Central memory CD4-positive, alpha-beta T cell (primary cell): ENCODE measurements at regions not wholly inside any gene's neighbourhood (a gene's known extent, or its start where the extent isn't known, plus 50 kb on each side); places are given as distances from the start of the nearest gene placed in this dataset.

ENCODE experiments used
- DNase-seq: peaks from one replicate; pipeline ENCODE4 v3.0.0; 2022

DNA sequence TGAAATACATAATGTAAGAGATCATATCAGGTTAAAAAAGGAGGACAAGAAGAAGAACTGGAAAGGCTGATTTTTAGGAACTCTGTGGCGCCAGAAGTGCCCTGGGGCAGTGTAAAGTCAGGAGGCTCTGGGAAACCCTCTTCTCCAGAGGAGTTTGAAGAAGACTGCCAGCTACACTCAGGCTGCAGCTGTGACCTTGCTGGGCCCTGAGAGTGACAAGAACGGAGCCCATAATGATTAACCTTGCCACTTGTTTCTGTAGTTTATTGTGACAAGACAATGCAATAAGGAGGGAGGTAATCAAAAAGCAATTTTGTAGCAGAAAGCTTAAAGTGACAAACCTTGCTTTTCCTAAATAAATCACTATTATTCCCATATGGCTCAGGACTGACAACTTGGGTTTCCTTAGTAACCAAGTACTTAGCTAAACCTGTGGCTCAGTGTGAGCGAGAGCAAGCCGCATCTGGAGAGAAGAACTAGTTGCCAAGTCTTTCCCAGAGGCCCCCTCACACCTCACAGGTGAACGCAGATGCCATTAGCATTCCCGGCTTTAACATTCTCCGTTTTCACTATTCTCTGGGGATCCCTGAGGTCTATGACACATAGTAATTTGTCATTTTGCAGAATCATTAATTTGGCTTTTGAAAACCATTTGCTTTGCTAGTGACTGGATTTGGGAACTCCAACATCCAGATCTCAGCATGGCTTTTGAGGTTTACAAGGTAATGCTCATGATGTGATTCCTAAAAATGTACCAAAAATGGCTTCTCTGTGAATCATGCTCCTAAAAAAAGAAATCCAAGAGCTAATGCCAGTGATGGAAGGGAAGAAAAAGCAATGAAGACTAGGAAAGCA is 115.9 kb downstream of the OMA1 start:
- DNase-seq: no peak

- DNase-seq: no peak
Observed at GRCh38 chr1:58426918-58427317, 119.6 kb downstream of the OMA1 start.

GRCh38 chr1:58422436-58422835 is 124.1 kb downstream of the OMA1 start:
- no peak for DNase-seq

DNA sequence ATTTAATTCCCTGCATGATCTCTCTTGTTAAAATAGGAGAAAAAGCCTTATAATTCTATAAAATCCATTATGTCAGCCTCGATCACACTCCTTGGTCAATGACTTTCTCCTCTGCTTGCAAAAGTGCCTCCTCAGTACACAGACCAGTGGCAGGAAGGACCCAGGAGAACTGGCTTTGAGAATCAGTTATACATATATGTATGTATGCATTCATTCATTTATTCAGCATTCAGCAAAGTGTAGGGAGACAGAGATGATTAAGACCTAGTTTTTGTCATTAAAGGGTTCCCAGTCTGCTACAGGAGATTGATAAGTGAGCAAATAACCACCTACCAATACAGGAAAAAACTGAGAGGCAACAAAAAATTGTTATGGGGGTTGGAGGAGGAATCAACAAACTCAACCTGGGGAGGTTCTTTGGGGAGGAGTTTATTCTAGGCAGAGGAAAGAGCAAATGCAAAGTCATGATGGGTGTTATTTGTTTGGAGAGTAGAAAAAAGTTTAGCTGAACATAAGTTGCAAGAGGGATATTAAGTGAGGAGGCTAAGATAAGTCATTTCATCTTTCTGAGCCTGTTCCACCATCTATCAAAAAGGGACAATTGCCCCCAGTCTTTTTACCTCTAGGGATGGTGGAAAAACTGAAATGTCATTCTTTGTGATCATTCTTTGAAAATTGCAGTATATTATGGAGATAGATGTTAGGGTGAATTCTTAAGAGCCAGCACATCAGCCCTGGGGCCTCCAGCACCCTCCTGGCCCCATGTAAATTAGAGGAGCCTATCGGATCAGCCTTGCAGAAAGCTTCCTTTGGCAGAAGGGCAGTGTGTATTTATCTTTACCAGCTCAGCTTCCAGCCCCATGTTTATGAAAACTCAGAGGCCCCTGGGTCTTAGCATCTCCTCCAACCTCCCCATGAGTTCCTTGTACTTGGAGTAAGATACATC is 128.0 kb downstream of the OMA1 start:
- no peak for DNase-seq

DNA sequence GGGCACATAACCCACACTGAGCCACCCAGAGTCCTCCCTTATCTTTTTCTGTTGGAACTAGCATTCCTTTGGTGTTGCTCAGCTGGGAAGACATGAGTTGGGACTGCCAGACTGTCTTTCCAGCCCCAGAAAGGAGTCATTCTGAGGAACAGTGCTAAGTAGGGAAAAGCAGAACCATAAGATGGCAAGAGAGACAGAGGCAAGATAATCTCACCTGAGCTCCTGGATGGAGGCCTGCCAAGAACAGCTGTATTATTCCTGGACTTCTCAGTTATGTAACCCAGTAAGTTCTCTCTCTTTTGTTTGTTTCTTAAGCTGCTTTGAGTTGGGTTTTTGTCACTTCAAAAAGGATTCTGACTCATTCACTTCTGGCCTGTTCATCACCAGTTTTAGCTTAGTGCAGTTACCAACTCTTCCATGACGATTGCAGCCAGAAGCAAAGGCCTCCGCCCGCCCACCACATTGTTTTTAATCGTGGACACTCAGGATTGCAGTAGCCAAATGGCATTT is 134.4 kb downstream of the OMA1 start:
- no peak for DNase-seq

GRCh38 chr1:58409890-58410289 is 136.6 kb downstream of the OMA1 start:
- no peak for DNase-seq

DNA sequence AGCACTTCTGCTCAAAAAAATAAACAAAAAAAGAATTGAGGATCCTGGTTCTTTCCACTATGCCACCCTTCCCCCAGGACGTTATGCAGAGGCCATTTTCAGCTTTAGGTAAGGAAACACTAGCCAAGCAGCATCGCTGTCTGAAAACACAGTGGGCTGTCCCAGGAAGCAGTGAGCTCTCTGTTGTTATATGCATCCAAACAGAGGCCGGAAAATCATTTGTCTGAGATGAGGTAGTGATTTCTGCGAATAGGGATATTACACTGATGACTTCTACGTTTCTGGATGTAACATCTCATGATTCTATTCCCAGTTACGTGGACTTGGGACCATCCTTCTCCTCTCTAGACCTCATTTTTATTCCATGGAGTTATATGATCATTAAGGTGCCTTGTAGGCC is 137.2 kb downstream of the OMA1 start:
- DNase-seq: no peak

- no peak for DNase-seq
Observed at GRCh38 chr1:58406301-58407071, 140.0 kb downstream of the OMA1 start.

- DNase-seq: no peak
Observed at GRCh38 chr1:58405660-58406059, 140.9 kb downstream of the OMA1 start.

- no peak for DNase-seq
Observed at GRCh38 chr1:58403894-58404293, 142.6 kb downstream of the OMA1 start.

GRCh38 chr1:58402444-58402843 is 144.1 kb downstream of the OMA1 start:
- no peak for DNase-seq

DNA sequence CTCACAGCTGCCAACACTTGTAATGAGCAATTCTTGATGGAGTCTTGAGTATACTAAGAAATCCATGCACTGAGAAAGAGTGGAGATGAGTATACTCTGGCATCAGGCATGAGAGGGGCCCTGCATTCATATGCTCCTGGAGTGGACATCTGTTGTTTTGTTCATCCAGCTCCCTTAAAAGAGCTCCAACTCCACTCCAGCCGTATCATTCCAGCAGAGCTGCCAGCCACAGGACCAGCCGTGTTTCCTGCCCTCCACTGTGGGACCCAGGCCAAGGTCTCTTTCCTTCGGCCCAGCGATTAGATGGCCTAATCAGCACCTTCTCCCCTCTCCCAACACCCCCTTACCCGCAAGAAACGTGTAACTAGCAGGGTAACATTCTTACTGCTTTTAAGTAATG is 144.5 kb downstream of the OMA1 start:
- DNase-seq: no peak

- DNase-seq: no peak
Observed at GRCh38 chr1:58399176-58399575, 147.3 kb downstream of the OMA1 start.

GRCh38 chr1:58398714-58399113 is 147.8 kb downstream of the OMA1 start:
- no peak for DNase-seq

DNA sequence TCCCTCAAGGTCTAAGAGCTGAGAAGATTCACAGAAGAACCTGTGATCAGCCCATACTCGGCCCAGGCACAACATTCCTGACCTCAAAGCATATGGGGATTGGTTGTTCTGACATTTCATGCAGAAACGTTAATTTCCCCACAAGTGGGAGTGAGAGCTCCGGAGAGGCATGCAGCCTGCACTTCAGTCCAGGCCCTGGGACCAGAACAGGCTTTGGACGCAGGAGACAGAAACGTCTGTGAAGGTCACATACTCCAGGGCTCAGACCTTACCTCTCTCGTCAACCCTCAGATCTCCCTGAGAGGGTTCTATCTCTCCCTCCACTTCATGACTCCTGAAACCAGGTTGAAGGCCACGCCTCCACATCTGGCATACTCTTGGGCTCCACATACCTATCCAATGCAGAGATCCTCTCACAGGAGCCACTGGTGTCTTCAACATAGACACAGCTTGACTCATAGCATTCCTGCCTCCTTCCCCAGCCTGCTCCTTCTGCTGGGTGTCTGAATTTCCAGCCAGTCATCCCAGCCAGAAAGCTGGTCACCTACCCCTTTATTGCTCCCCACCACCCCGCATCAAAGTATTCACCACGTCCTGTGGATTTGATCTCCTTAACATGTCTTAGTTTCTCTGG is 149.2 kb downstream of the OMA1 start:
- no peak for DNase-seq

DNA sequence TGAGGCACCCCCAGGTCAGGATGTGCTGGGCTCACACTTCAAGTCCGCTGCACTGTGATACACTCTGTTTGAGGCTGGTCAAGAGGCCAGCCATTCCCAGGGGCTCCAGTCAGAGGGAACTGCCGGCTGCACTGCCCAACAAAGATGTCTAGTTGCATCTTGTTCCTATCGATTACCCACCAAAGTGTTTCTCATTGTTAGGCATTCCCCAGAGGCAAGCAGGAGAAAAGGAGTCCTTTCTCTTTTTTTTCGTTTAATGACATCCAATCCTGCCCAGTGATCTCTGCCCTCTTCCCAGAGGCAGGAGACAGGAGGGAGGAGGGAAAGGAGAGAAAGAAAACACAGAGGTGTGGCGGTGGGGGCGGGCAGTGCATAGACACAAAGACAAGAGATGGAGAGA is 150.4 kb downstream of the OMA1 start:
- DNase-seq: no peak

GRCh38 chr1:58395355-58395754 is 151.2 kb downstream of the OMA1 start:
- DNase-seq: no peak

DNA sequence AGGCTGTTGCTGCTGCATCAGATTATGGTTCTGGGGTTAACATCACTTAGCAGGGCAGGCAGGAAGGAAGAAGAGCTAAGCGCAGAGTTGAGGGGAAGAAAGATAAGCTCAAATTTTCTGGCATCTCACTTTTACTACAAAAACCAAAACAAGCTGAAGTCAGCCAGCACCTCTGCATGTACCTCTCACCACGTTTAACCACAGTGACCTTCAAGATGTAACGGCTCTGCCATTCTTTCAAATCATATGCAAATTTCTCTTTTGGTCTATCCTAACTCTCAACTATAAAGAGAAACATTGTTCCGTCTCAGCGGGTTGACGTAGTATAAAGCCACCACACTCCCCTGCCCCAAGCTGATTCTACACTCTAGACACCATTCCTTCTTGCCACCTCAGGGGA is 154.4 kb downstream of the OMA1 start:
- DNase-seq: no peak

GRCh38 chr1:58391514-58391913 is 155.0 kb downstream of the OMA1 start:
- no peak for DNase-seq

DNA sequence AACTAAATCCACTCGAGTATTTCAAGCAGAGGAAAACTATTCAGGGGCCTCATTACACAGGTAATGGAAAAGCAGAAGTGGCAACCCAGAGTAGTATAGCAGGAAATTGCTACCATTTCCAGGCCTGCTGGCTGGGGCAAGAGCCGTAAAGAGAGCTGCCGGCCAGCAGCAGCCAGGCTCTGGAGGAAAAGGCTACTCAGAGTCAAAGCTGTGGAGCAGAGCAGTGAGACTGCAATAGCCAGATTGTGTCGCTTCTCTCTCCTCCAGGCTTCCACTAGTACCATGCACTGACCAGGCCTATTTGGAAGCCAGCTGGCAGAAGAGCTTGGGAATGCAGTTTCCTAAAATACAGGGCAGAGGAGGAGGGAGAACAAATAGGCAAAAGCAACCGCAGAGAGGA is 155.5 kb downstream of the OMA1 start:
- DNase-seq: no peak

DNA sequence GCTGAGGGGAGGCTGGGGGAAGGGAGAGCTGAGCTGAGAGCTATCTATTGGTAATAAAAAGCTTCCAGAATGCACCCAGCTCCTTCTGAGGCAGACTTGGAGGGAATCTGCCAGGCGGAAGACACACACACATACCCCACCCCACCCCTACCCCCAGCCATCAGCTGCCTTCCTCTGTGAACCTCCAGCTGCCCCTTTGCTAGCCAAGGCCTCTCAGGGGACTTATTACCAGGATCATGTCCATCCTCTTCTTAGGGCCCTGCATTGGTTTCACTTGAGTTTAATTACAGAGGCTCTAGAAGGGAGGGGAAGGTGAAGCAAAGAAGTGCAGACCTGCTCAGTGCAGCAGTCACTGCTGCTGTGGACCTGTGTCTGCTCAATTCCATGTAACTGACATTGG is 156.4 kb downstream of the OMA1 start:
- DNase-seq: no peak

GRCh38 chr1:58380345-58380744 is 166.2 kb downstream of the OMA1 start:
- DNase-seq: no peak
